ENCODE measurements at regions not wholly inside any gene's neighbourhood (a gene's known extent, or its start where the extent isn't known, plus 50 kb on each side); places are given as distances from the start of the nearest gene placed in this dataset.

- H3K27me3 ChIP-seq (replicated peaks; ENCODE audit: insufficient read depth) = no peaks in the 10 kb centered on the region
- ATAC-seq (ENCODE audit: insufficient number of reproducible peaks, low FRiP score, low read depth) = no peak
- H3K9me3 ChIP-seq = no peaks in the 10 kb centered on the region
- no peak overlapping the region for H3K27ac ChIP-seq
- H3K4me1 ChIP-seq (ENCODE audit: control insufficient read depth in 1 of 2, low read depth in 2 of 2) = no peaks in the 10 kb centered on the region
- H3K36me3 ChIP-seq = no peaks in the 10 kb centered on the region
- H3K4me3 ChIP-seq = no peak overlapping the region
- no peak for TF ChIP-seq CTCF (IDR thresholded peaks at IDR 0.05)
- no peak for DNase-seq (ENCODE audit: low spot score)
Measured at GRCh38 chr18:76149734-76150133, 345.3 kb downstream of the ZNF516 start.

GRCh38 chr18:76149284-76149683 lies 345.8 kb downstream of the ZNF516 start:
- Histone ChIP-seq H3K4me1 (ENCODE audit: control insufficient read depth in 1 of 2, low read depth in 2 of 2) (no peaks in the 10 kb centered on the region), H3K9me3 (no peaks in the 10 kb centered on the region), H3K27me3 (replicated peaks; ENCODE audit: insufficient read depth) (no peaks in the 10 kb centered on the region), H3K4me3 (no peak overlapping the region), H3K36me3 (no peaks in the 10 kb centered on the region), H3K27ac (no peak overlapping the region)
- TF ChIP-seq CTCF (IDR thresholded peaks at IDR 0.05) = no peak
- DNase-seq (ENCODE audit: low spot score) (no peak), ATAC-seq (ENCODE audit: insufficient number of reproducible peaks, low FRiP score, low read depth) (no peak)

GRCh38 chr18:76145521-76146376 lies 349.3 kb downstream of the ZNF516 start:
- H3K4me3 ChIP-seq = no peak overlapping the region
- H3K36me3 ChIP-seq = no peaks in the 10 kb centered on the region
- H3K27ac ChIP-seq = no peak overlapping the region
- H3K4me1 ChIP-seq (ENCODE audit: control insufficient read depth in 1 of 2, low read depth in 2 of 2) = no peaks in the 10 kb centered on the region
- DNase-seq (ENCODE audit: low spot score) (no peak), ATAC-seq (ENCODE audit: insufficient number of reproducible peaks, low FRiP score, low read depth) (no peak)
- no peaks in the 10 kb centered on the region for H3K9me3 ChIP-seq
- TF ChIP-seq CTCF (IDR thresholded peaks at IDR 0.05) = no peak
- no peaks in the 10 kb centered on the region for H3K27me3 ChIP-seq (replicated peaks; ENCODE audit: insufficient read depth)

- Histone ChIP-seq H3K36me3 (no peaks in the 10 kb centered on the region), H3K27ac (no peak overlapping the region), H3K27me3 (replicated peaks; ENCODE audit: insufficient read depth) (no peaks in the 10 kb centered on the region), H3K4me1 (ENCODE audit: control insufficient read depth in 1 of 2, low read depth in 2 of 2) (no peaks in the 10 kb centered on the region), H3K9me3 (no peaks in the 10 kb centered on the region), H3K4me3 (no peak overlapping the region)
- TF ChIP-seq CTCF (IDR thresholded peaks at IDR 0.05) = no peak
- ATAC-seq (ENCODE audit: insufficient number of reproducible peaks, low FRiP score, low read depth) (no peak), DNase-seq (ENCODE audit: low spot score) (no peak)
Measured at GRCh38 chr18:76144844-76145243, 350.2 kb downstream of the ZNF516 start.

GRCh38 chr18:76142611-76143010 lies 352.4 kb downstream of the ZNF516 start:
- Histone ChIP-seq H3K27ac (no peak overlapping the region), H3K4me1 (ENCODE audit: control insufficient read depth in 1 of 2, low read depth in 2 of 2) (no peaks in the 10 kb centered on the region), H3K9me3 (no peaks in the 10 kb centered on the region), H3K4me3 (no peak overlapping the region), H3K27me3 (replicated peaks; ENCODE audit: insufficient read depth) (no peaks in the 10 kb centered on the region), H3K36me3 (no peaks in the 10 kb centered on the region)
- ATAC-seq (ENCODE audit: insufficient number of reproducible peaks, low FRiP score, low read depth) (no peak), DNase-seq (ENCODE audit: low spot score) (no peak)
- TF ChIP-seq CTCF (IDR thresholded peaks at IDR 0.05) = no peak

Measured in thoracic aorta (tissue), 2 donors.